Endothelial cell of umbilical vein (primary cell): ENCODE measurements at regions not wholly inside any gene's neighbourhood (a gene's known extent, or its start where the extent isn't known, plus 50 kb on each side); places are given as distances from the start of the nearest gene placed in this dataset.

Source experiments
- BruUV-seq: library from RNA; stranded (reverse); fragments of 400-500 nt; replicated peaks from 2 replicates; lab custom pipeline; 2021; lab: Mats Ljungman, UMichigan
- CTCF ChIA-PET: fragments of 300-600, 350-600 bp; sonication (Branson Sonifier 250); formaldehyde crosslinking; loops from one replicate; lab custom pipeline; 2021; ENCODE audit warnings: antibody characterized with exemption, inconsistent platforms; lab: Charles Lee
- POLR2A ChIA-PET: fragments of 300-600, 350-600 bp; sonication (Branson Sonifier 250); formaldehyde crosslinking; loops from one replicate; lab custom pipeline; 2021; ENCODE audit warnings: antibody characterized with exemption, inconsistent platforms; lab: Charles Lee
- DNase-seq: peaks from one replicate; pipeline ENCODE4 v3.0.0-alpha.2; 2011; ENCODE audit warnings: low read depth, low spot score
- FAIRE-seq: peaks from 2 replicates; lab custom pipeline; 2011; peaks lifted over from hg19 to GRCh38; lab: Jason Lieb, UNC
- H2AFZ ChIP-seq: 2 replicates; pipeline ENCODE4 v1.6.0; 2012; ENCODE audit warnings: low read depth, low read length, control low read depth, inconsistent platforms
- H3K27ac ChIP-seq: 2 replicates; pipeline ENCODE4 v1.5.1; 2011; ENCODE audit warnings: low read depth, mild to moderate bottlenecking, control low read depth, low read length, moderate library complexity; ENCODE audit not compliant: insufficient read depth
- H3K27me3 ChIP-seq, 2 experiments: 2 replicates each; pipeline versions ENCODE4 v1.6.0 to v1.6.1; 2011; ENCODE audit warnings: low read length in 2 of 2, mixed read lengths in 1 of 2; ENCODE audit not compliant: control insufficient read depth in 2 of 2, insufficient read depth in 2 of 2
- H3K36me3 ChIP-seq, 2 experiments: 2 replicates in 1 of 2; 3 replicates in 1 of 2; pipeline ENCODE4 v1.5.1; 2011; ENCODE audit warnings: low read length in 2 of 2, mild to moderate bottlenecking in 1 of 2, moderate library complexity in 1 of 2; ENCODE audit not compliant: control insufficient read depth in 2 of 2, insufficient read depth in 2 of 2; ENCODE audit errors: extremely low read depth in 1 of 2
- H3K4me1 ChIP-seq: 3 replicates; pipeline ENCODE4 v1.5.1; 2011; ENCODE audit warnings: mild to moderate bottlenecking, low read length; ENCODE audit not compliant: control insufficient read depth, insufficient read depth; ENCODE audit errors: extremely low read depth
- H3K4me2 ChIP-seq: 2 replicates; pipeline ENCODE4 v1.6.1; 2011; ENCODE audit warnings: low read length, control low read depth, mixed read lengths; ENCODE audit not compliant: insufficient read depth
- H3K4me3 ChIP-seq, 3 experiments: fragments of 200-600 bp in 1 of 3; sonication (generic), shearing (Covaris generic) in 1 of 3; replicated peaks in 1 of 3; 2 replicates each; pipeline ENCODE4 v1.5.1; 2011 to 2016; ENCODE audit warnings: control low read depth in 3 of 3, low read length in 3 of 3, mild to moderate bottlenecking in 2 of 3, inconsistent platforms in 1 of 3, low read depth in 1 of 3, moderate library complexity in 1 of 3; ENCODE audit not compliant: insufficient read depth in 1 of 3
- H3K79me2 ChIP-seq: 2 replicates; pipeline ENCODE4 v1.6.0; 2012; ENCODE audit warnings: low read length, inconsistent platforms; ENCODE audit not compliant: control insufficient read depth, insufficient read depth
- H3K9ac ChIP-seq: replicated peaks from 2 replicates; pipeline ENCODE3; 2011; ENCODE audit warnings: low read length, control low read depth; ENCODE audit not compliant: insufficient read depth; ENCODE audit errors: extremely low read depth
- H3K9me1 ChIP-seq: replicated peaks from 3 replicates; pipeline ENCODE4 v1.6.0; 2011; ENCODE audit warnings: mild to moderate bottlenecking, low read length; ENCODE audit not compliant: control insufficient read depth, insufficient read depth; ENCODE audit errors: extremely low read depth
- H3K9me3 ChIP-seq: replicated peaks from 2 replicates; pipeline ENCODE4 v1.5.1; 2012; ENCODE audit warnings: low read length, inconsistent platforms; ENCODE audit not compliant: control insufficient read depth, insufficient read depth
- H4K20me1 ChIP-seq: replicated peaks from 2 replicates; pipeline ENCODE3; 2011; ENCODE audit warnings: mild to moderate bottlenecking, low read length; ENCODE audit not compliant: control insufficient read depth, insufficient read depth; ENCODE audit errors: extremely low read depth
- EZH2 ChIP-seq: IDR thresholded peaks from 2 replicates; pipeline ENCODE4 v1.6.1; 2012; ENCODE audit warnings: borderline replicate concordance, low read depth, mild to moderate bottlenecking, moderate library complexity, low read length, inconsistent platforms; ENCODE audit not compliant: severe bottlenecking
- FOS ChIP-seq: IDR thresholded peaks from 2 replicates; pipeline ENCODE4 v1.6.1; 2011; ENCODE audit warnings: mild to moderate bottlenecking, low read length, moderate library complexity, borderline replicate concordance; ENCODE audit not compliant: insufficient read depth
- GATA2 ChIP-seq: IDR thresholded peaks from 2 replicates; pipeline ENCODE4 v1.7.0; 2011; ENCODE audit warnings: low read depth, mild to moderate bottlenecking, moderate library complexity, mixed read lengths, low read length; ENCODE audit not compliant: insufficient read length, insufficient read depth
- MAX ChIP-seq: IDR thresholded peaks from 2 replicates; pipeline ENCODE4 v1.6.1; 2011; ENCODE audit not compliant: insufficient read depth, insufficient read length
- POLR2A ChIP-seq: IDR thresholded peaks from 2 replicates; pipeline ENCODE4 v1.6.1; 2012; ENCODE audit warnings: low read depth, mild to moderate bottlenecking, control low read depth, low read length
- POLR2AphosphoS5 ChIP-seq: IDR thresholded peaks from 2 replicates; pipeline ENCODE4 v1.6.1; 2012; ENCODE audit warnings: low read depth, mild to moderate bottlenecking, control low read depth, low read length, moderate library complexity; ENCODE audit not compliant: insufficient read depth
- dilution Hi-C: fragments of 300-500 bp; cut with MboI; formaldehyde crosslinking; loops from one replicate; pipeline ENCODE4 v1.15.0; 2019; ENCODE audit warnings: low sequenced_read_pairs; ENCODE audit not compliant: extremely low pct_ligation_motif_present
- intact Hi-C: fragments of 100-400 bp; cut with micrococcal nuclease; formaldehyde crosslinking; loops from one replicate; pipeline ENCODE4 v1.10.0; 2022

GRCh38 chr1:112058815-112059450, 69.5 kb upstream of the KCND3 start:
- no peaks in the 10 kb centered on the region for H3K36me3 ChIP-seq
- no peaks in the 10 kb centered on the region for H3K79me2 ChIP-seq
- H2AFZ ChIP-seq, result no peak overlapping the region
- no TSS peak for BruUV-seq
- no peaks in the 10 kb centered on the region for H3K27me3 ChIP-seq
- no peaks in the 10 kb centered on the region for H3K4me1 ChIP-seq
- dilution Hi-C loops, result no loop called here
- DNase-seq, result no peak
- no peak overlapping the region for H3K4me3 ChIP-seq
- no peaks in the 10 kb centered on the region for H3K9me3 ChIP-seq
- H3K4me2 ChIP-seq, result no peak overlapping the region
- no peak for TF ChIP-seq POLR2A
- no peaks in the 10 kb centered on the region for H3K9me1 ChIP-seq
- ChIA-PET POLR2A (no interaction called here), CTCF (no interaction called here)
- no peak overlapping the region for H3K9ac ChIP-seq
- H3K27ac ChIP-seq, result no peak overlapping the region
- FAIRE-seq, result no peak
- intact Hi-C loops, result no loop called here
- H4K20me1 ChIP-seq, result no peaks in the 10 kb centered on the region

- Histone ChIP-seq H4K20me1 (no peaks in the 10 kb centered on the region), H3K9me3 (no peaks in the 10 kb centered on the region), H2AFZ (no peak overlapping the region), H3K27ac (no peak overlapping the region), H3K9ac (no peak overlapping the region), H3K4me3 (no peak overlapping the region), H3K9me1 (no peaks in the 10 kb centered on the region), H3K27me3 (no peaks in the 10 kb centered on the region), H3K4me1 (no peaks in the 10 kb centered on the region), H3K79me2 (no peaks in the 10 kb centered on the region), H3K36me3 (no peaks in the 10 kb centered on the region), H3K4me2 (no peak overlapping the region)
- no peak for FAIRE-seq
- ChIA-PET POLR2A (no interaction called here), CTCF (no interaction called here)
- intact Hi-C loops, result no loop called here
- dilution Hi-C loops, result no loop called here
- TF ChIP-seq GATA2, result no peak
- no peak for TF ChIP-seq POLR2A
- TF ChIP-seq POLR2AphosphoS5, result no peak
- TF ChIP-seq MAX, result no peak
- TF ChIP-seq EZH2, result no peak
- TF ChIP-seq FOS, result no peak
- no TSS peak for BruUV-seq
- DNase-seq, result no peak
These were observed 70.2 kb upstream of the KCND3 start for GRCh38 chr1:112059679-112060078.
